ENCODE measurements at regions not wholly inside any gene's neighbourhood (a gene's known extent, or its start where the extent isn't known, plus 50 kb on each side); places are given as distances from the start of the nearest gene placed in this dataset.

GRCh38 chr10:130369645-130370381 lies 233.6 kb downstream of the GLRX3 start:
- no peak for DNase-seq (ENCODE audit: low read depth)

GRCh38 chr10:130370721-130371120 lies 234.5 kb downstream of the GLRX3 start:
- no peak for DNase-seq (ENCODE audit: low read depth)

- no peak for DNase-seq (ENCODE audit: low read depth)
Measured at GRCh38 chr10:130371156-130371555, 235.0 kb downstream of the GLRX3 start.

GRCh38 chr10:130371666-130372065 lies 235.5 kb downstream of the GLRX3 start:
- DNase-seq (ENCODE audit: low read depth), result no peak

- no peak for DNase-seq (ENCODE audit: low read depth)
Measured at GRCh38 chr10:130372222-130372621, 236.0 kb downstream of the GLRX3 start.

DNA sequence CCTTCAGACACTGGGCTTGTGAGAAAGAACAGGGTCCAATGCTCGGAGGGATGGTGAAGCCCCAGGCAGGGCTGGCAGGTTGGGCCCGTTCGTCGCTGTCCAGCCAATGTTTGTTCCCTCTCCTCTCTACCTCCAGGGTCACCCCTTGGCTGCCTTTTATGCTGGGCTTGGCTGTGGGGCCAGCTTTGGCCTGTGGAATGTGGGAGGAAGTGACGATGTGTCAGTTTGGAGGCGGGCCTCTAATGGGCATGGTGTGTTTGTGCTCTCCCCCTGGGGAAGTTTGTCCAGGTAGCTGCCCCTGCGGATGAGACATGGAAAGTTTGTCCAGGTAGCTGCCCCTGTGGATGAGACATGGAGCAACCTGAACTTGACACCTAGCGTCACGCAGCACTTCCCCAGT lies 236.7 kb downstream of the GLRX3 start:
- DNase-seq (ENCODE audit: low read depth), result no peak

GRCh38 chr10:130377986-130378540 lies 241.9 kb downstream of the GLRX3 start:
- DNase-seq (ENCODE audit: low read depth), result no peak

GRCh38 chr10:130378556-130379400 lies 242.6 kb downstream of the GLRX3 start:
- DNase-seq (ENCODE audit: low read depth), result no peak

DNA sequence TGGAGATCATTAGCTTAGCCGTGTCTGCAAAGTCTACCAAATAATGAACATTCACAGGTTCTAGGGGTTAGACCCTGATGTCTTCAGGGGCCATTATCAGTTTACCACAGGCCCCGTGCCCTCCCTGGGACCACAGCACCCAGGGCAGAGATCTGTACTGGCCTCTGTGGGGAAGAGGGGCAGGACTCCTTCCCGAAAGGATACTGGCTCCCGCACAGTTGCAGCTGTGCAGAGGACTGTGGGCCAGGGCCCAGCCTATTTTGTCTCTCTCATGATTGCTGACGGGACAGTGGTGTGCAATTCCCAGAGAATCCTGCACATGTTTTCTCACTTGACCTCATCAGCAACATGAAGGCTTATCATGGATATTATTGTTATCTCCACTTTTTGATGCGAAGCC lies 243.9 kb downstream of the GLRX3 start:
- DNase-seq (ENCODE audit: low read depth), result no peak

DNA sequence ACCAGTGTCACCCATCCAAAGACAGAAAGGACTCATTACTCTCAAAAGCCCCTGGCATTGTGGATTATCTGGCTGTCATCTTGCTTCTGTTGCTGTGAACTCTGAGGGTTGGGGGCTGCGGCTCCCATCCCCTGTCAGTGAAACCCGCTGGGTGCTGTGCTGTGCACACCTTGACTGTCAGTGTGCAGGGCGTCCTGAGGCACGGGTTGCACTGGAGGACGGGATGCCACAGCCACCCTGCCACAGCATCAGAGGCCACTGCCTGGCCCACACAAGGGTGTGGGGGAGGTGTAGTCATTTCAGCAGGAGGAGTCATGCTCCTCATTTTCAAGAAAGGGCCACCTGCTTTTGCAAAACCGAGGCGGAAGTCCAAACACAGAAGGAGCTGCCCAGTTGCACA lies 245.8 kb downstream of the GLRX3 start:
- DNase-seq (ENCODE audit: low read depth), result no peak

DNA sequence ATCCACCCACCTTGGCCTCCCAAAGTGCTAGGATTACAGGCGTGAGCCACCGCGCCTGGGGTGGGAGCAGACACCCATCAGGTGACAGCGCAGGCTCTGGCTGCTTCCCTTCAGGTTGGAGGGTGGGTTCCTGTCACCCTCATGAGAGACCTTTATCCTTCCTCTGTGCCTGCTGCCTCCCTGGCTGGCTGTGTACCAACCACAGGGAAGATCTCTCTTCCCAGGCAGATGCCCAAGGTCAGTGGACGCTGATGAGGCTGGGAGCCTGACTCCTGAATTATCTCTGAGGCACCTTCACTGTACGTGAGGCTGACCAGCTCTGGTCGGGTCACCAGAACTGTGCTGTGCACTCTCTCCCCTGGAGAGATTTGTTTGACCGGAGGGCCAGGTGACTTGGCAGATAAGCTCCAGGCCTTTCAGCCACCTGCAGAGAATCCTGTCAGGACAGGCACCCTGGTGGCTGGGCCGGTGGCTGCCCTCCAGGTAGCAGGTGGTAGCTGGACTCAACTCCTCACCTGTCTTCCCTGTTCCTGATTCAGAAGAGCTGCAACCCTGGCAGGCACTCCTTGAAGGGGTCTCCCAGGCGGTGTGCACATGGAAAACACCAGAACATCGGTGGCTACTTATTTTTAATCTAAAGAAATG lies 251.9 kb downstream of the GLRX3 start:
- no peak for DNase-seq (ENCODE audit: low read depth)

DNA sequence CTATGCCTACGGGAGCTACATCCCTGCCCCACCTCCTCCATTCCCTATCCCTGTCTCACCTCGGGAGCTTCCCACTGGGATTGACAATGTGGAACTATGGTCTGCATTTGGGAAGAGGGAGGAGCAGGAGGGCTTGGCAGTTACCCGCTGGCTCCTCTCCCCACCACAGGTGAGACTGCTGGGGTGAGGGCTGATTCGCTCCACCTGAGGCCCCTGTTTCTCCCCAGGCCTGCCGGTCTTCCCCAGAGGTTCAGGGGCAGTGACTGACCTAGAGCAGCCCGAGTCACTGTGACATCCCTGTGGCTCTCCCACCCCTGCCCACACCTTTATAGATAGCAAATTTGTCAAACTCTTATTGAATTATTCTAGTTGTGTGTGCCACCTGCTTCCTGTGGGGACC lies 252.6 kb downstream of the GLRX3 start:
- DNase-seq (ENCODE audit: low read depth), result no peak

DNA sequence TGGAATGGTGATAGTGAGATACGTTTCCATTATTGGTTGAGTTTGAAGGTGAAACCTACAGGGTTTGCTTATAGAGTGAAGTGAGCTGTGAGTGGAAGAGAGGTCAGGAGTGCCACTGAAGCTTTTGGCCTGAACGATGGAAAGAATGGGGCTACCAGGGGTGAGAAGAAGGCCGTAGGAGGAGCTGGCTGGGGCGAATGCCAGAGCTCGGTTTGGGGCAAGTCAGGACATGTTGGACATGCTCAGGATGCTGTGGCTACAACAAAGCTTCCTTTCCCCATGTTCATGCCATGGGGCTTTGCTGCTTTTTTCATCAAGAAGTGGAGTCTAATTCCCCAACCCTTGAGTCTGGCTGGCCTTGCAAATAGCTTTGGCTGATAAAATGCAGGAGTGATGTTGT lies 253.7 kb downstream of the GLRX3 start:
- DNase-seq (ENCODE audit: low read depth), result no peak

- DNase-seq (ENCODE audit: low read depth), result no peak
Measured at GRCh38 chr10:130392031-130392430, 255.8 kb downstream of the GLRX3 start.

GRCh38 chr10:130393342-130393741 lies 257.2 kb downstream of the GLRX3 start:
- no peak for DNase-seq (ENCODE audit: low read depth)

DNA sequence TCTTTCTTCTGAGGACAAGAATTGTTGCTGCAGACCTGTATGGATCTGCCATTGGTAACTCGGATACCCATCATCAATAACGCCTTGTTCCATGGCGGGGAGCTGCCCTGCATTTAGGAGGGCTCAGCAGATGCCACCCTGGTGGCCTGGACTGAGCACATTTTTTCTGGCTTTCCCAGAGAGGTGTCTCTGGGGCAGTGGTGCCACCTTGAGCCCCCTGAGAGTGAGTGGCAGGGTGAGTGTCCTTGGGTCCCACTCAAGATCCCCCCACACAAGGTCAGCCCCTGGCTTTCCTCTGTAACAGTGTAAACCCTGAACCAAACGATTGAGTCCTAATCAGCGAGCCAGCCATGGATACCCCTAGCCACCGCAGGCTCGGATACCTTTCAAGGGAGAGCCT lies 258.6 kb downstream of the GLRX3 start:
- no peak for DNase-seq (ENCODE audit: low read depth)

DNA sequence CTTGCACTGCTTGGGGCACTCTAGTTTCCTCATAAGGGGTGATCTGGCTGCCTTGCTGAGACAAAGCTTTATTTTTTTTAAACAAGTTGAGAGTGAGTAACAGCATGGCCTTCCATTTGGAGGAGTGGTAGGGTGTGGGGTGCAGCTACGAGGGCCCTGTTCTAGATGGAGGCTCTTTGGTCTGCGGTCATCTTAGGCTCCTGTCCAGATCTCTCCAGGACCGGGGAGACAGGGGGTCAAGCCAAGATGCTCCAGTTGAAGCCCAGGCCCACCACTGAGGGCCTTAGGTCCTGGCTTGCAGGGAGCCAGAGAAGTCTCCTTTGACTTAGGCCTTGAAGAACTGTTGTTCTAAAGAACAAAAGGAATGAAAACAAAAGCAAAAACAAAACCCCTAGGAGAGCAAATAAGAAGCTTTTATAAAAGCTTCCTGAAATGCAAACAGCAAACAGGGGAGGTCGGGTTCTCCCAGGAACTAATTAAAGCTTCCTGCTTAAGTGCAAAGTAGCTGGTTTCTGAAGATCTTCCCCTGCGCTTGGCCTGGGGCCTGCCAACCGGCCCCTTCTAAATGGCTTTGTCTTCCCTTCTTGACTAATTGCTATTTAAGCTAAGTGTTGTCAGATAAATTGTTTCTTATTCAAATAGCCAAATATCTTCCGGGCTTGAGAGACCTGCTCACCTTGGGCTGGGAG lies 259.2 kb downstream of the GLRX3 start:
- no peak for DNase-seq (ENCODE audit: low read depth)

- no peak for DNase-seq (ENCODE audit: low read depth)
Measured at GRCh38 chr10:130396044-130396443, 259.9 kb downstream of the GLRX3 start.

DNA sequence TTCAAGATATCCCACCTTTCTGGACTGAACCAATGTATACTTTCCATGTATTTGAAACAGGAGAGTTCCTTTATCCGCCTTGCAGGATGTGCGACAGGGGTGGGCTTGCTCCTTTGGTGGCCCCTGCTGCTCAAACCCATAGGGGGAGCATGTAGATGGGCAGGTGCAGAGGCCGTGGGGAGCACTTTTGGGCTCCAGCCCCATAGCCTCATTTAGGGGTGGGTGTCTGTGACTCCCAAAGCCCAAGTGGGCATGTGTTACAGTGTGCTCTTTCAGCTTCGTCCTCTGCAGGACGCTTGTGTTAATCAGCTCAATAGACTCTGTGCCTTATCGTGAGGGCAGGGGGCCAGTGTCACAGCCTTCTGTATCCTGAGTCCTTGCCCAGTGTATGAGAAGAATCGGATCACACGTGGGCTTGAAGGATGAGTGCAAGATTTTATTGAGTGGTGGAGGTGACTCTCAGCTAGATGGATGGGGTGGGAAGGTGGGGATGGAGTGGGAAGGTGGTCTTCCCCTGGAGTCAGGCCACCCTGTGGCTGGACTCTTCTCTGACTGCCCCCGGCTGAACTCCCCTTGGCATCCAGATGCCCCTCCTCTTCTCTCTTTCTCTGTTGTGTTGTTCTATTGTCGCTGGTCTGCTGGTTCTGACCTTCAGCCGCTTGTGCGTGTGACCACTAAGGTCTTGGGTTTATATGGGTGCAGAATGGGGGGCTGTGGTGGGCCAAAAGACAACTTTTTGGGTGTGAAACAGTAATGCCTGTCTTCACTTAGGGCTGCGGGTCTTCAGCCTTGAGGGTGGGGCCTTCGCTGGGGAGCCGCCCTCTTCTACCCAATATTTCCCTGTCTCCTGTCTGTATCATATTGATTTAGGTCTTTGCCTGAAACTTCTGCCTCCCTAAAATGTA lies 262.2 kb downstream of the GLRX3 start:
- no peak for DNase-seq (ENCODE audit: low read depth)

DNA sequence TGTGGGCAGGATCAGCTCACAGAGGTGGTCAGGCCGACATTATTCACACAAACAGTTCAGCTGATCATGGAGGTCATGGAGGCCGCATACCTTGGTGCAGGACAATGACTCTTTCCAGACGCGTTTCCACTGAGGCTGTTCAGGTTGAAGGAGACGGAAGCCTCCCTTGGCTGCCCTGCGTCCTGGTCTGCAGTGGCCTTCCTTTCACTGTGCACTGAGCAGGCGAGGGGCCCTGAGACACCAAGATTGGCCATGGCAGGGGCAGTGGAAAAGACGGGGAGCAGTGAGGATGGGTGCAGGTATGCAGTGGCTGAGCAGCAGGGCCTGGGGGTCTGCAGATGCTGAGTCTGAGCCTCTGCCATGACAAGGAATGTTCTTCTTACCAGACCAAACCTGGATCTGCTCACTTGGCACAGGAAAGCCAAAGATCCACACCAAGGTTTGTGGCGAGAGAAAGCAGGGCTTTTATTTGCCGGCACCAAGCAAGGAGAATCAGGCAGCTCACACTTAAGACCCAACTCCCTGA lies 263.3 kb downstream of the GLRX3 start:
- DNase-seq (ENCODE audit: low read depth), result no peak

All from myocyte (in vitro differentiated cells).